Neural cell (in vitro differentiated cells): ENCODE measurements at regions not wholly inside any gene's neighbourhood (a gene's known extent, or its start where the extent isn't known, plus 50 kb on each side); places are given as distances from the start of the nearest gene placed in this dataset.

Experiments used
- H2AFZ ChIP-seq: fragments of 200-600, 300-800 bp; sonication (generic), shearing (Covaris generic); 2 replicates; pipeline ENCODE4 v1.6.0; 2014; ENCODE audit warnings: low read depth, mild to moderate bottlenecking, antibody characterized with exemption, low read length, moderate library complexity
- H3F3A ChIP-seq: fragments of 200-600 bp; shearing (Covaris generic); 2 replicates; pipeline ENCODE4 v1.6.1; 2016; ENCODE audit warnings: mild to moderate bottlenecking, moderate library complexity, mixed read lengths, antibody characterized with exemption, low read length; ENCODE audit not compliant: insufficient read depth, poor library complexity, severe bottlenecking
- H3K27ac ChIP-seq: fragments of 200-600, 300-800 bp; sonication (generic), shearing (Covaris generic); 2 replicates; pipeline ENCODE4 v1.5.1; 2014; ENCODE audit warnings: mild to moderate bottlenecking, low read length, moderate library complexity
- H3K27me3 ChIP-seq: fragments of 300-800, 200-600 bp; sonication (generic), shearing (Covaris generic); 2 replicates; pipeline ENCODE4 v1.6.0; 2014; ENCODE audit warnings: mild to moderate bottlenecking, low read depth, low read length, moderate library complexity; ENCODE audit not compliant: insufficient read depth
- H3K36me3 ChIP-seq: fragments of 300-800, 200-600 bp; sonication (generic), shearing (Covaris generic); 2 replicates; pipeline ENCODE4 v1.5.1; 2014; ENCODE audit warnings: mild to moderate bottlenecking, antibody characterized with exemption, low read length, moderate library complexity; ENCODE audit not compliant: insufficient read depth
- H3K4me2 ChIP-seq: fragments of 300-800, 200-600 bp; sonication (generic), shearing (Covaris generic); 2 replicates; pipeline ENCODE4 v1.6.0; 2014; ENCODE audit warnings: mild to moderate bottlenecking, low read length
- H3K4me3 ChIP-seq: fragments of 300-800, 200-600 bp; sonication (generic), shearing (Covaris generic); 2 replicates; pipeline ENCODE4 v1.5.1; 2014; ENCODE audit warnings: mild to moderate bottlenecking, low read length, moderate library complexity
- H3K79me2 ChIP-seq: fragments of 200-600 bp; shearing (Covaris generic); replicated peaks from 2 replicates; pipeline ENCODE4 v1.6.0; 2014; ENCODE audit warnings: mild to moderate bottlenecking, low read length, moderate library complexity; ENCODE audit not compliant: insufficient read depth
- H3K9ac ChIP-seq: fragments of 300-800, 200-600 bp; sonication (generic), shearing (Covaris generic); 2 replicates; pipeline ENCODE4 v1.6.1; 2016; ENCODE audit warnings: mild to moderate bottlenecking, low read length, mixed read lengths
- H3K9me2 ChIP-seq: fragments of 200-600 bp; shearing (Covaris generic); 2 replicates; pipeline ENCODE4 v1.6.1; 2016; ENCODE audit warnings: mild to moderate bottlenecking, low read length, mixed read lengths; ENCODE audit not compliant: insufficient read depth
- H3K9me3 ChIP-seq: fragments of 200-600, 300-800 bp; sonication (generic), shearing (Covaris generic); 2 replicates; pipeline ENCODE4 v1.6.1; 2016; ENCODE audit warnings: mild to moderate bottlenecking, mixed run types, low read length, moderate library complexity, mixed read lengths
- H4K20me1 ChIP-seq: fragments of 200-600 bp; shearing (Covaris generic); 2 replicates; pipeline ENCODE4 v1.6.1; 2016; ENCODE audit warnings: mild to moderate bottlenecking, mixed run types; ENCODE audit not compliant: insufficient read depth
- EP300 ChIP-seq: fragments of 450-650 bp; conservative IDR thresholded peaks from 2 replicates; pipeline ENCODE4 v1.6.1; 2014; ENCODE audit warnings: antibody characterized with exemption, mild to moderate bottlenecking, moderate library complexity; ENCODE audit not compliant: poor library complexity, severe bottlenecking
- EZH2 ChIP-seq: fragments of 200-600, 300-800 bp; shearing (Covaris generic), sonication (generic); IDR thresholded peaks from 2 replicates; pipeline ENCODE4 v1.6.1; 2014; ENCODE audit warnings: antibody characterized with exemption, low read length, borderline replicate concordance, mild to moderate bottlenecking; ENCODE audit not compliant: insufficient read depth, poor library complexity, severe bottlenecking
- MXI1 ChIP-seq: fragments of 450-650 bp; conservative IDR thresholded peaks from 2 replicates; pipeline ENCODE4 v1.6.1; 2014; ENCODE audit warnings: antibody characterized with exemption, mild to moderate bottlenecking; ENCODE audit not compliant: poor library complexity, severe bottlenecking
- POLR2AphosphoS5 ChIP-seq: IDR thresholded peaks from 2 replicates; pipeline ENCODE4 v1.6.1; 2012
- RAD21 ChIP-seq: fragments of 450-650 bp; conservative IDR thresholded peaks from 2 replicates; pipeline ENCODE4 v1.6.1; 2014; ENCODE audit warnings: antibody characterized with exemption, mild to moderate bottlenecking, moderate library complexity
- SMC3 ChIP-seq: fragments of 450-650 bp; conservative IDR thresholded peaks from 2 replicates; pipeline ENCODE4 v1.6.1; 2014; ENCODE audit warnings: antibody characterized with exemption, mild to moderate bottlenecking, moderate library complexity; ENCODE audit not compliant: poor library complexity
- TAF1 ChIP-seq: IDR thresholded peaks from 2 replicates; pipeline ENCODE4 v1.6.1; 2012; ENCODE audit warnings: low read depth
- TF ChIP-seq, protein P1 (sequence below): fragments of 450-650 bp; IDR thresholded peaks from 2 replicates; pipeline ENCODE4 v1.5.1; 2014; ENCODE audit warnings: antibody characterized with exemption, mild to moderate bottlenecking, moderate library complexity; ENCODE audit not compliant: poor library complexity, severe bottlenecking
- TF ChIP-seq, protein P2 (sequence below): IDR thresholded peaks from 2 replicates; pipeline ENCODE4 v1.6.1; 2012; ENCODE audit warnings: borderline replicate concordance

DNA sequence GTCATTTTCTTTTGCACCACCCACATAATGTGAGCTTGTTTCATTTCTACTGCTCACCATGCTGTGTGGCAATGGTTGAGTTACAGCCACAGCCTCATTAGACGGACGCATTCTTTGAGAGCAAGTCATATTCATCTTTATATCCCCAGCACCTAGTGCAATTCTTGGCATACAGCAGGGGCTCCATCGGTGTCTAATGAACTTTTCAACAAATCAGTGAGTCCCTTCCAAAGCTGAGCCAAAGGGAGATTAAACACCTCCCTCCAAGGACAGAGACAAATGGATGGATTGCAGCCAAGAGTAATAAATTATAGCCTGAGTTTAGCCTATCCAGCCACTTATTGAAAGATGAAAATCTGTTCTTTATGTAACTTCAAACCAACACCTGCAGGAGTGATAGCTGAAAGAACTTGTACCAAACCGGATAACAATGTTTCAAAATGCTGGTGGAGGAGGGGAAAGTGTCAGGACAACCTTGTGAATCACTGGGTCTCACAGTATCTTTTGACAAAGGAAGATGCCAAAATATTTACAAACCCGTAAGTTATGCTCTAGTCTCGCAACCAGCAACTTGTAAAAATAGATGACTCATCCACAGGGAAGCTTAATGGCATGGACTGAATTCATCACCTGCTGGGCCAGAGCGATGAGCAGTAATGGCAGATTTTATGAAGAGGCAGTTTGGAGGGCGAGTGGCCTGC, 139.0 kb downstream of the PXDC1 start:
- Histone ChIP-seq H3K27ac (no peak overlapping the region), H3F3A (no peaks in the 10 kb centered on the region)

DNA sequence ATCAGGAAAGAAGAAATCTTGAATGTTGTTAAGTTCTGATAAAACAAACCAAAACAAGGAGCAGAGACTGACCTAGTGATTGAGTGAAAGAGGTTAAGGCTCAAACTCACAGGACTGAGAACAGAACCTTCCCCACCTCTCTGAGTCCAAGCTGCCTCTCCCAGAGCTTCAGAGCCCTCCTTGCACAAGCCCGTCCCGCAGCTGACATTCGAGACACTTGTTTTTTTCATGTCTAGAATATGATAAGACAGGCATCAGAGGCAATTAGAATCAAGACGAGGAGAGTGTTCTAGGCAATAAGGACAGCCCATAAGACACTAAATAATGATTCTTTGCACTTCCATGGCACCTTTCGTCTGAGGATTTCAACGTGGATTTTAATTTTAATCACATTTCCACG, 140.6 kb downstream of the PXDC1 start:
- H3K4me3 ChIP-seq: no peak overlapping the region
- no peaks in the 10 kb centered on the region for H3K9me2 ChIP-seq
- no peak overlapping the region for H3K4me2 ChIP-seq
- no peaks in the 10 kb centered on the region for H3K36me3 ChIP-seq
- TF ChIP-seq EP300: no peak
- TF ChIP-seq MXI1: no peak
- TF ChIP-seq, protein P1, sequence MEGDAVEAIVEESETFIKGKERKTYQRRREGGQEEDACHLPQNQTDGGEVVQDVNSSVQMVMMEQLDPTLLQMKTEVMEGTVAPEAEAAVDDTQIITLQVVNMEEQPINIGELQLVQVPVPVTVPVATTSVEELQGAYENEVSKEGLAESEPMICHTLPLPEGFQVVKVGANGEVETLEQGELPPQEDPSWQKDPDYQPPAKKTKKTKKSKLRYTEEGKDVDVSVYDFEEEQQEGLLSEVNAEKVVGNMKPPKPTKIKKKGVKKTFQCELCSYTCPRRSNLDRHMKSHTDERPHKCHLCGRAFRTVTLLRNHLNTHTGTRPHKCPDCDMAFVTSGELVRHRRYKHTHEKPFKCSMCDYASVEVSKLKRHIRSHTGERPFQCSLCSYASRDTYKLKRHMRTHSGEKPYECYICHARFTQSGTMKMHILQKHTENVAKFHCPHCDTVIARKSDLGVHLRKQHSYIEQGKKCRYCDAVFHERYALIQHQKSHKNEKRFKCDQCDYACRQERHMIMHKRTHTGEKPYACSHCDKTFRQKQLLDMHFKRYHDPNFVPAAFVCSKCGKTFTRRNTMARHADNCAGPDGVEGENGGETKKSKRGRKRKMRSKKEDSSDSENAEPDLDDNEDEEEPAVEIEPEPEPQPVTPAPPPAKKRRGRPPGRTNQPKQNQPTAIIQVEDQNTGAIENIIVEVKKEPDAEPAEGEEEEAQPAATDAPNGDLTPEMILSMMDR: no peak
- no peak for TF ChIP-seq RAD21
- TF ChIP-seq POLR2AphosphoS5: no peak
- no peak for TF ChIP-seq SMC3
- TF ChIP-seq, protein P2, sequence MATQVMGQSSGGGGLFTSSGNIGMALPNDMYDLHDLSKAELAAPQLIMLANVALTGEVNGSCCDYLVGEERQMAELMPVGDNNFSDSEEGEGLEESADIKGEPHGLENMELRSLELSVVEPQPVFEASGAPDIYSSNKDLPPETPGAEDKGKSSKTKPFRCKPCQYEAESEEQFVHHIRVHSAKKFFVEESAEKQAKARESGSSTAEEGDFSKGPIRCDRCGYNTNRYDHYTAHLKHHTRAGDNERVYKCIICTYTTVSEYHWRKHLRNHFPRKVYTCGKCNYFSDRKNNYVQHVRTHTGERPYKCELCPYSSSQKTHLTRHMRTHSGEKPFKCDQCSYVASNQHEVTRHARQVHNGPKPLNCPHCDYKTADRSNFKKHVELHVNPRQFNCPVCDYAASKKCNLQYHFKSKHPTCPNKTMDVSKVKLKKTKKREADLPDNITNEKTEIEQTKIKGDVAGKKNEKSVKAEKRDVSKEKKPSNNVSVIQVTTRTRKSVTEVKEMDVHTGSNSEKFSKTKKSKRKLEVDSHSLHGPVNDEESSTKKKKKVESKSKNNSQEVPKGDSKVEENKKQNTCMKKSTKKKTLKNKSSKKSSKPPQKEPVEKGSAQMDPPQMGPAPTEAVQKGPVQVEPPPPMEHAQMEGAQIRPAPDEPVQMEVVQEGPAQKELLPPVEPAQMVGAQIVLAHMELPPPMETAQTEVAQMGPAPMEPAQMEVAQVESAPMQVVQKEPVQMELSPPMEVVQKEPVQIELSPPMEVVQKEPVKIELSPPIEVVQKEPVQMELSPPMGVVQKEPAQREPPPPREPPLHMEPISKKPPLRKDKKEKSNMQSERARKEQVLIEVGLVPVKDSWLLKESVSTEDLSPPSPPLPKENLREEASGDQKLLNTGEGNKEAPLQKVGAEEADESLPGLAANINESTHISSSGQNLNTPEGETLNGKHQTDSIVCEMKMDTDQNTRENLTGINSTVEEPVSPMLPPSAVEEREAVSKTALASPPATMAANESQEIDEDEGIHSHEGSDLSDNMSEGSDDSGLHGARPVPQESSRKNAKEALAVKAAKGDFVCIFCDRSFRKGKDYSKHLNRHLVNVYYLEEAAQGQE: no peak
- no peak for TF ChIP-seq TAF1
- TF ChIP-seq EZH2: no peak
- no peaks in the 10 kb centered on the region for H4K20me1 ChIP-seq
- H3K9me3 ChIP-seq: no peaks in the 10 kb centered on the region
- H3F3A ChIP-seq: no peaks in the 10 kb centered on the region
- no peak overlapping the region for H2AFZ ChIP-seq
- H3K27ac ChIP-seq: no peak overlapping the region
- no peaks in the 10 kb centered on the region for H3K79me2 ChIP-seq
- no peak overlapping the region for H3K9ac ChIP-seq
- no peaks in the 10 kb centered on the region for H3K27me3 ChIP-seq

More for the DNA sequence above, 139.0 kb downstream of the PXDC1 start:
- no peak overlapping the region for H3K4me3 ChIP-seq
- no peaks in the 10 kb centered on the region for H3K27me3 ChIP-seq
- no peaks in the 10 kb centered on the region for H3K9me2 ChIP-seq
- H4K20me1 ChIP-seq: no peaks in the 10 kb centered on the region
- no peaks in the 10 kb centered on the region for H3K79me2 ChIP-seq
- no peak overlapping the region for H3K4me2 ChIP-seq
- H3K9me3 ChIP-seq: no peaks in the 10 kb centered on the region
- no peak overlapping the region for H3K9ac ChIP-seq
- TF ChIP-seq POLR2AphosphoS5: peak; percentile 45
- no peak for TF ChIP-seq EP300
- no peaks in the 10 kb centered on the region for H3K36me3 ChIP-seq
- H2AFZ ChIP-seq: no peak overlapping the region
